ENCODE measurements at regions not wholly inside any gene's neighbourhood (a gene's known extent, or its start where the extent isn't known, plus 50 kb on each side); places are given as distances from the start of the nearest gene placed in this dataset.

GRCh38 chr18:10081492-10081891 is 167.7 kb downstream of the VAPA start:
- Mint-ChIP-seq H3K27ac (ENCODE audit: unreplicated experiment) (no peak overlapping the region), H3K27me3 (ENCODE audit: unreplicated experiment) (peaks cover 5% of the 10 kb centered on the region), H3K36me3 (ENCODE audit: unreplicated experiment) (peaks cover 35% of the 10 kb centered on the region), H3K4me3 (ENCODE audit: unreplicated experiment) (no peak overlapping the region), H3K4me1 (ENCODE audit: low read depth, unreplicated experiment) (peaks cover 26% of the 10 kb centered on the region), H3K9me3 (ENCODE audit: unreplicated experiment) (peaks cover 14% of the 10 kb centered on the region)
- DNase-seq, result no peak
- TF ChIP-seq, protein P1, sequence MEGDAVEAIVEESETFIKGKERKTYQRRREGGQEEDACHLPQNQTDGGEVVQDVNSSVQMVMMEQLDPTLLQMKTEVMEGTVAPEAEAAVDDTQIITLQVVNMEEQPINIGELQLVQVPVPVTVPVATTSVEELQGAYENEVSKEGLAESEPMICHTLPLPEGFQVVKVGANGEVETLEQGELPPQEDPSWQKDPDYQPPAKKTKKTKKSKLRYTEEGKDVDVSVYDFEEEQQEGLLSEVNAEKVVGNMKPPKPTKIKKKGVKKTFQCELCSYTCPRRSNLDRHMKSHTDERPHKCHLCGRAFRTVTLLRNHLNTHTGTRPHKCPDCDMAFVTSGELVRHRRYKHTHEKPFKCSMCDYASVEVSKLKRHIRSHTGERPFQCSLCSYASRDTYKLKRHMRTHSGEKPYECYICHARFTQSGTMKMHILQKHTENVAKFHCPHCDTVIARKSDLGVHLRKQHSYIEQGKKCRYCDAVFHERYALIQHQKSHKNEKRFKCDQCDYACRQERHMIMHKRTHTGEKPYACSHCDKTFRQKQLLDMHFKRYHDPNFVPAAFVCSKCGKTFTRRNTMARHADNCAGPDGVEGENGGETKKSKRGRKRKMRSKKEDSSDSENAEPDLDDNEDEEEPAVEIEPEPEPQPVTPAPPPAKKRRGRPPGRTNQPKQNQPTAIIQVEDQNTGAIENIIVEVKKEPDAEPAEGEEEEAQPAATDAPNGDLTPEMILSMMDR (IDR thresholded peaks at IDR 0.05; ENCODE audit: partially characterized antibody, unreplicated experiment), result no peak

- H3K4me3 Mint-ChIP-seq (ENCODE audit: unreplicated experiment), result no peak overlapping the region
Observed at GRCh38 chr18:10085416-10085815, 171.6 kb downstream of the VAPA start.

GRCh38 chr18:10085876-10086275 is 172.1 kb downstream of the VAPA start:
- TF ChIP-seq, protein P1 (IDR thresholded peaks at IDR 0.05; ENCODE audit: partially characterized antibody, unreplicated experiment), result no peak
- peaks cover 30% of the 10 kb centered on the region for H3K36me3 Mint-ChIP-seq (ENCODE audit: unreplicated experiment)
- peaks cover 30% of the 10 kb centered on the region for H3K4me1 Mint-ChIP-seq (ENCODE audit: low read depth, unreplicated experiment)
- peaks cover 2% of the 10 kb centered on the region for H3K27me3 Mint-ChIP-seq (ENCODE audit: unreplicated experiment)
- H3K27ac Mint-ChIP-seq (ENCODE audit: unreplicated experiment), result peak overlapping the region; percentile 1
- H3K4me3 Mint-ChIP-seq (ENCODE audit: unreplicated experiment), result no peak overlapping the region
- no peak for DNase-seq
- peaks cover 14% of the 10 kb centered on the region for H3K9me3 Mint-ChIP-seq (ENCODE audit: unreplicated experiment)

More at GRCh38 chr18:10085416-10085815, 171.6 kb downstream of the VAPA start:
- peaks cover 26% of the 10 kb centered on the region for H3K4me1 Mint-ChIP-seq (ENCODE audit: low read depth, unreplicated experiment)
- DNase-seq, result no peak
- H3K36me3 Mint-ChIP-seq (ENCODE audit: unreplicated experiment), result peaks cover 32% of the 10 kb centered on the region
- H3K27ac Mint-ChIP-seq (ENCODE audit: unreplicated experiment), result no peak overlapping the region
- peaks cover 14% of the 10 kb centered on the region for H3K9me3 Mint-ChIP-seq (ENCODE audit: unreplicated experiment)
- TF ChIP-seq, protein P1 (IDR thresholded peaks at IDR 0.05; ENCODE audit: partially characterized antibody, unreplicated experiment), result no peak
- peaks cover 2% of the 10 kb centered on the region for H3K27me3 Mint-ChIP-seq (ENCODE audit: unreplicated experiment)

- no peak for DNase-seq
- TF ChIP-seq, protein P1 (IDR thresholded peaks at IDR 0.05; ENCODE audit: partially characterized antibody, unreplicated experiment), result no peak
- H3K9me3 Mint-ChIP-seq (ENCODE audit: unreplicated experiment), result peaks cover 11% of the 10 kb centered on the region
- no peak overlapping the region for H3K4me3 Mint-ChIP-seq (ENCODE audit: unreplicated experiment)
- H3K27me3 Mint-ChIP-seq (ENCODE audit: unreplicated experiment), result peaks cover 2% of the 10 kb centered on the region
- peak overlapping the region; percentile 1 for H3K27ac Mint-ChIP-seq (ENCODE audit: unreplicated experiment)
- H3K4me1 Mint-ChIP-seq (ENCODE audit: low read depth, unreplicated experiment), result peaks cover 32% of the 10 kb centered on the region
- H3K36me3 Mint-ChIP-seq (ENCODE audit: unreplicated experiment), result peaks cover 24% of the 10 kb centered on the region
Observed at GRCh38 chr18:10086458-10087210, 172.8 kb downstream of the VAPA start.

DNA sequence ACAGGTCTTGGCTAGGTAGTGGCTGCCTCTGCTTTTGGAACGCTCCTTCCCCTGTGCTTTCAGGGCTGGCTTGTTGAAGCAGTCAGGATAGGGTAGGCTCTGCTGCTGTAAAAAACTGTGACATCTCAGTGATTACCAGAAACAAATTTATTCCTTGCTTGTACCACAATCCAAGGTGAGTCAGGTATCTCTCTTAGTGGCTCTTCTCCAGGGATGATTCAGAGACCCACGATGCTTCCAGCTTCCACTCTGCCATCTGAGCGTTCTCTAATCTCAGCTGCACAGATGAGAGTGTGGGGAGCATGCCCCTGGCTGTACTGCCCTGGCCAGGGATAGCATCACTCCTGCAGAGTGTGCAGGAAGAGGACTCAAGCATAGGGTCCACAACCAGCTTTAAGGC is 174.9 kb downstream of the VAPA start:
- Mint-ChIP-seq H3K9me3 (ENCODE audit: unreplicated experiment) (no peaks in the 10 kb centered on the region), H3K27me3 (ENCODE audit: unreplicated experiment) (peaks cover 2% of the 10 kb centered on the region), H3K36me3 (ENCODE audit: unreplicated experiment) (peaks cover 7% of the 10 kb centered on the region), H3K4me3 (ENCODE audit: unreplicated experiment) (no peak overlapping the region), H3K4me1 (ENCODE audit: low read depth, unreplicated experiment) (peaks cover 32% of the 10 kb centered on the region), H3K27ac (ENCODE audit: unreplicated experiment) (no peak overlapping the region)
- TF ChIP-seq, protein P1 (IDR thresholded peaks at IDR 0.05; ENCODE audit: partially characterized antibody, unreplicated experiment), result no peak
- DNase-seq, result no peak

Data from glutamatergic neuron (in vitro differentiated cells).